ENCODE measurements at regions not wholly inside any gene's neighbourhood (a gene's known extent, or its start where the extent isn't known, plus 50 kb on each side); places are given as distances from the start of the nearest gene placed in this dataset.

GRCh38 chr15:91779960-91780359 lies 73.5 kb upstream of the SLCO3A1 start (continued):
- TF ChIP-seq, protein P1, sequence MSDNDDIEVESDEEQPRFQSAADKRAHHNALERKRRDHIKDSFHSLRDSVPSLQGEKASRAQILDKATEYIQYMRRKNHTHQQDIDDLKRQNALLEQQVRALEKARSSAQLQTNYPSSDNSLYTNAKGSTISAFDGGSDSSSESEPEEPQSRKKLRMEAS (IDR thresholded peaks at IDR 0.05) = no peak

DNA sequence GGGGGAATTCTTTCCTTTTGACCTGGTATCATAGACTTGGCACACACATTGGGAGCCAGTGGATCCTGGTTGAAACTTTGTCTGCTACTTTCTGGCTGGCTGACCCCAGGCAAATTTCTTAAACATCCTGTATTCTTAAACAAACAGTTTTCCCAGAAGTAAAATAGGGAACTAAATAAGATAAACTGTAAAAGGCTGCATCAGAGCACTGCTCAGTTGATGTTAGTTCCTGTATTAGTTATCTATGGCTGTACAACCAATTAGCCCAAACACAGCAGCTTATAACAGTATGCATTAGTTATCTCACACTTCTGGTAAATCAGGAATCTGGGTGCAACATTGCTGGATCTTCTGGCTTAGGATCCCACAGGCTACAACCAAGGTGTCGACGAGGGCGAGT lies 73.1 kb upstream of the SLCO3A1 start:
- Histone ChIP-seq H3K36me3 (ENCODE audit: control insufficient read depth in 4 of 4, insufficient read depth in 3 of 4, low read depth in 1 of 4, low read length in 3 of 4) (no peaks in the 10 kb centered on the region), H3K27me3 (ENCODE audit: control insufficient read depth in 4 of 4, insufficient read depth in 4 of 4, low read length in 3 of 4) (no peaks in the 10 kb centered on the region), H3K27ac (ENCODE audit: low read depth in 1 of 2, low read length in 2 of 2) (no peak overlapping the region), H3K9ac (ENCODE audit: low read depth in 1 of 2, low read length in 2 of 2) (no peak overlapping the region), H3K4me1 (ENCODE audit: control insufficient read depth in 4 of 4, insufficient read depth in 4 of 4, low read length in 3 of 4) (no peaks in the 10 kb centered on the region), H3K9me3 (ENCODE audit: control insufficient read depth in 4 of 4, low read length in 3 of 4) (no peaks in the 10 kb centered on the region), H3K4me3 (ENCODE audit: low read depth in 1 of 3, low read length in 3 of 3) (no peak overlapping the region)
- 79% methylated on average over 3 of the region's 3 CpGs for WGBS
- no peak for TF ChIP-seq EGR1 (IDR thresholded peaks at IDR 0.05; ENCODE audit: low read depth in 2 of 2)
- no peak for TF ChIP-seq FOXA1 (IDR thresholded peaks at IDR 0.05)
- no peak for TF ChIP-seq GABPA (IDR thresholded peaks at IDR 0.05 in 1 of 2, conservative IDR thresholded peaks at IDR 0.05 in 1 of 2)
- no peak for TF ChIP-seq TAF1 (conservative IDR thresholded peaks at IDR 0.05)
- no peak for TF ChIP-seq ATF3 (IDR thresholded peaks at IDR 0.05)
- no peak for DNase-seq (ENCODE audit: low spot score)

DNA sequence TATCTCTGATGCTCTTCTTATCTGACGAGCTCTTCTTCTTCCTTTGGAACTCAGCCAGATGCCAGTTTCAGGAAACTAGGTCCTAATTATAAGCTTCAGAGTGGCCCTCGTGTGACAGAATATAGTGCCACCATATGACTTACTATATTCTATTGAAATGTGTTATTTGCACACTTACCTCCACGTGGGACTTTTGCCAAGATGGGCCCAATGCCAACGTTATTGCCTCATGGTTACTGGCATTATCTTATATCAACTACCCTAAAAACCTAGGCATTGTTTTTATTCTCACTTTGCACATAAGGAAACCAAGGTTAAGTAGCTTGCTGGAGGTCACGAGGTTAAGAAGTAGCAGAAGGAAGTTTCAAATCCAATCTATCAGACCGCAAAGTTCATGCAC lies 71.3 kb upstream of the SLCO3A1 start:
- no peak overlapping the region for H3K4me3 ChIP-seq (ENCODE audit: low read depth in 1 of 3, low read length in 3 of 3)
- no peaks in the 10 kb centered on the region for H3K4me1 ChIP-seq (ENCODE audit: control insufficient read depth in 4 of 4, insufficient read depth in 4 of 4, low read length in 3 of 4)
- H3K27me3 ChIP-seq (ENCODE audit: control insufficient read depth in 4 of 4, insufficient read depth in 4 of 4, low read length in 3 of 4) = no peaks in the 10 kb centered on the region
- no peak overlapping the region for H3K27ac ChIP-seq (ENCODE audit: low read depth in 1 of 2, low read length in 2 of 2)
- WGBS = 55% methylated on average over 6 of the region's 6 CpGs
- no peak for TF ChIP-seq HNF4G (IDR thresholded peaks at IDR 0.05)
- no peak for TF ChIP-seq JUND (IDR thresholded peaks at IDR 0.05)
- no peak for TF ChIP-seq SP1 (IDR thresholded peaks at IDR 0.05)
- no peak for TF ChIP-seq ATF3 (IDR thresholded peaks at IDR 0.05)
- TF ChIP-seq EGR1 (IDR thresholded peaks at IDR 0.05; ENCODE audit: low read depth in 2 of 2) = no peak
- no peak for TF ChIP-seq HNF4A (conservative IDR thresholded peaks at IDR 0.05)
- no peak for TF ChIP-seq RAD21 (IDR thresholded peaks at IDR 0.05)
- no peak for TF ChIP-seq YY1 (IDR thresholded peaks at IDR 0.05)
- TF ChIP-seq, protein P2, sequence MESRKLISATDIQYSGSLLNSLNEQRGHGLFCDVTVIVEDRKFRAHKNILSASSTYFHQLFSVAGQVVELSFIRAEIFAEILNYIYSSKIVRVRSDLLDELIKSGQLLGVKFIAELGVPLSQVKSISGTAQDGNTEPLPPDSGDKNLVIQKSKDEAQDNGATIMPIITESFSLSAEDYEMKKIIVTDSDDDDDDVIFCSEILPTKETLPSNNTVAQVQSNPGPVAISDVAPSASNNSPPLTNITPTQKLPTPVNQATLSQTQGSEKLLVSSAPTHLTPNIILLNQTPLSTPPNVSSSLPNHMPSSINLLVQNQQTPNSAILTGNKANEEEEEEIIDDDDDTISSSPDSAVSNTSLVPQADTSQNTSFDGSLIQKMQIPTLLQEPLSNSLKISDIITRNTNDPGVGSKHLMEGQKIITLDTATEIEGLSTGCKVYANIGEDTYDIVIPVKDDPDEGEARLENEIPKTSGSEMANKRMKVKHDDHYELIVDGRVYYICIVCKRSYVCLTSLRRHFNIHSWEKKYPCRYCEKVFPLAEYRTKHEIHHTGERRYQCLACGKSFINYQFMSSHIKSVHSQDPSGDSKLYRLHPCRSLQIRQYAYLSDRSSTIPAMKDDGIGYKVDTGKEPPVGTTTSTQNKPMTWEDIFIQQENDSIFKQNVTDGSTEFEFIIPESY (IDR thresholded peaks at IDR 0.05) = no peak
- TF ChIP-seq, protein P3, sequence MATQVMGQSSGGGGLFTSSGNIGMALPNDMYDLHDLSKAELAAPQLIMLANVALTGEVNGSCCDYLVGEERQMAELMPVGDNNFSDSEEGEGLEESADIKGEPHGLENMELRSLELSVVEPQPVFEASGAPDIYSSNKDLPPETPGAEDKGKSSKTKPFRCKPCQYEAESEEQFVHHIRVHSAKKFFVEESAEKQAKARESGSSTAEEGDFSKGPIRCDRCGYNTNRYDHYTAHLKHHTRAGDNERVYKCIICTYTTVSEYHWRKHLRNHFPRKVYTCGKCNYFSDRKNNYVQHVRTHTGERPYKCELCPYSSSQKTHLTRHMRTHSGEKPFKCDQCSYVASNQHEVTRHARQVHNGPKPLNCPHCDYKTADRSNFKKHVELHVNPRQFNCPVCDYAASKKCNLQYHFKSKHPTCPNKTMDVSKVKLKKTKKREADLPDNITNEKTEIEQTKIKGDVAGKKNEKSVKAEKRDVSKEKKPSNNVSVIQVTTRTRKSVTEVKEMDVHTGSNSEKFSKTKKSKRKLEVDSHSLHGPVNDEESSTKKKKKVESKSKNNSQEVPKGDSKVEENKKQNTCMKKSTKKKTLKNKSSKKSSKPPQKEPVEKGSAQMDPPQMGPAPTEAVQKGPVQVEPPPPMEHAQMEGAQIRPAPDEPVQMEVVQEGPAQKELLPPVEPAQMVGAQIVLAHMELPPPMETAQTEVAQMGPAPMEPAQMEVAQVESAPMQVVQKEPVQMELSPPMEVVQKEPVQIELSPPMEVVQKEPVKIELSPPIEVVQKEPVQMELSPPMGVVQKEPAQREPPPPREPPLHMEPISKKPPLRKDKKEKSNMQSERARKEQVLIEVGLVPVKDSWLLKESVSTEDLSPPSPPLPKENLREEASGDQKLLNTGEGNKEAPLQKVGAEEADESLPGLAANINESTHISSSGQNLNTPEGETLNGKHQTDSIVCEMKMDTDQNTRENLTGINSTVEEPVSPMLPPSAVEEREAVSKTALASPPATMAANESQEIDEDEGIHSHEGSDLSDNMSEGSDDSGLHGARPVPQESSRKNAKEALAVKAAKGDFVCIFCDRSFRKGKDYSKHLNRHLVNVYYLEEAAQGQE (IDR thresholded peaks at IDR 0.05) = no peak
- TF ChIP-seq TAF1 (conservative IDR thresholded peaks at IDR 0.05) = no peak
- TF ChIP-seq, protein P1 (IDR thresholded peaks at IDR 0.05) = no peak
- no peak for TF ChIP-seq FOXA1 (IDR thresholded peaks at IDR 0.05)
- TF ChIP-seq FOXA2 (IDR thresholded peaks at IDR 0.05) = no peak
- TF ChIP-seq NR2F2 (IDR thresholded peaks at IDR 0.05) = no peak
- no peak for TF ChIP-seq CTCF (IDR thresholded peaks at IDR 0.05; ENCODE audit: low read depth, low read length, missing input control)
- no peak for TF ChIP-seq RXRA (IDR thresholded peaks at IDR 0.05)
- TF ChIP-seq GABPA (IDR thresholded peaks at IDR 0.05 in 1 of 2, conservative IDR thresholded peaks at IDR 0.05 in 1 of 2) = no peak
- H3K9ac ChIP-seq (ENCODE audit: low read depth in 1 of 2, low read length in 2 of 2) = no peak overlapping the region
- no peaks in the 10 kb centered on the region for H3K9me3 ChIP-seq (ENCODE audit: control insufficient read depth in 4 of 4, low read length in 3 of 4)
- no peak for DNase-seq (ENCODE audit: low spot score)
- no peaks in the 10 kb centered on the region for H3K36me3 ChIP-seq (ENCODE audit: control insufficient read depth in 4 of 4, insufficient read depth in 3 of 4, low read depth in 1 of 4, low read length in 3 of 4)
